Activated CD8-positive, alpha-beta memory T cell treated with anti-CD3 and anti-CD28 coated beads, Interleukin-2, amount 10 ng/mL, durations not matched to agents 7 days and 5 days (primary cell): ENCODE measurements at regions not wholly inside any gene's neighbourhood (a gene's known extent, or its start where the extent isn't known, plus 50 kb on each side); places are given as distances from the start of the nearest gene placed in this dataset.
"Not testable (repeated sequence)": the region's sequence is repeated elsewhere in the genome, so short reads cannot be mapped to it uniquely, and the experiment has no call there.

Experiments used
- ATAC-seq: fragments of 150-1000 bp; cut with Tn5 transposase; one replicate; pipeline ENCODE4 v1.10.0; 2021; ENCODE audit warnings: moderate library complexity
- CTCF ChIA-PET: fragments of 350-600 bp; sonication (Branson Sonifier 250); formaldehyde crosslinking; loops from one replicate; lab custom pipeline; 2021; ENCODE audit warnings: antibody characterized with exemption; lab: Charles Lee
- DNase-seq: peaks from one replicate; pipeline ENCODE4 v3.0.0-alpha.2; 2020
- H3K27ac Mint-ChIP-seq: one replicate; pipeline ENCODE4 v1.8.0; 2021; ENCODE audit warnings: mild to moderate bottlenecking, mixed read lengths
- H3K27me3 Mint-ChIP-seq: one replicate; pipeline ENCODE4 v1.8.0; 2021; ENCODE audit warnings: mixed read lengths
- H3K36me3 Mint-ChIP-seq: one replicate; pipeline ENCODE4 v1.8.0; 2021; ENCODE audit warnings: mild to moderate bottlenecking, mixed read lengths
- H3K4me1 Mint-ChIP-seq: one replicate; pipeline ENCODE4 v1.8.0; 2021; ENCODE audit warnings: mixed read lengths
- H3K4me3 Mint-ChIP-seq: one replicate; pipeline ENCODE4 v1.8.0; 2021; ENCODE audit warnings: mild to moderate bottlenecking, moderate library complexity, mixed read lengths
- H3K9me3 Mint-ChIP-seq: one replicate; pipeline ENCODE4 v1.8.0; 2022; ENCODE audit warnings: low read depth, mixed read lengths

DNA sequence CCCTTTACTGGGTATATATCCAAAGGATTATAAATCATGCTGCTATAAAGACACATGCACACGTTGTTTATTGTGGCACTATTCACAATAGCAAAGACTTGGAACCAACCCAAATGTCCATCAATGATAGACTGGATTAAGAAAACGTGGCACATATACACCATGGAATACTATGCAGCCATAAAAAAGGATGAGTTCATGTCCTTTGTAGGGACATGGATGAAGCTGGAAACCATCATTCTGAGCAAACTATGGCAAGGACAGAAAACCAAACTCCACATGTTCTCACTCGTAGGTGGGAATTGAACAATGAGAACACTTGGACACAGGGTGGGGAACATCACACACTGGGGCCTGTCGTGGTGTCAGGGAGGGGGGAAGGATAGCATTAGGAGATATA is 59.2 kb downstream of the CXorf49B start:
- H3K4me1 Mint-ChIP-seq, H3K9me3 Mint-ChIP-seq, ATAC-seq, H3K36me3 Mint-ChIP-seq, DNase-seq, H3K27ac Mint-ChIP-seq, H3K4me3 Mint-ChIP-seq, CTCF ChIA-PET, H3K27me3 Mint-ChIP-seq: not testable (repeated sequence)

DNA sequence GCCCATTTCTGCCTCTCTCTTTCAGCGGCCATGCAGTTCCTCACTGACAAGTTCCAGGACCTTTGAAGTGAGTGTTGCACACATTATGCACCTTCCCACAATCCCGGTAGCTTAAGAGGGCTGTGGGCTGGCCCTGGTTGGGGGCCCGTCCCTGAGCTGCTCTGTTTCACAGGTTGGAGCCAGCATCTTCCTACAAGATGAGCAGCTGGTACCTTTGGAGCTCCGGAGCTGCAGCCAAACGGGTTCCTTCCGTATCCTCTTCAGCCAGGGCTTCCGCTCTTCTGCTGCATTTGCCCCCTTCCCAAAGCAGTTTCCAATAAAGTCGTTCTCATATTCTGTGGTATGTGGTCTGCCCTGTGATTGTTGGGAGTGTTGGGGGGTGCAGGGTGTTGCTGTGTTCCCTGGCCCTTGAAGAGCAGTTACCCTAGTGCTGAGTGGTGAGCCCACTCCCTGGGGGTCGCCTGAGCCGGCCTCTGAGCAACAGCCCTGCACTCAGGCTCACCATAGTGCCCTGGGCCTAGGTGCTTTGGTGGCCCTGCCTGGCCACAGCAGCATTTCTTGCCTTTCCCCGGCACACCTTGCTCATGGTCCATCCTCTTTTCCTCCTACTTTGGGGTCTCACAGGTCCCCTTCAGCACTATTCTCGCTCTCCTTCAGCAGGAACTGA is 60.4 kb downstream of the CXorf49B start:
- ATAC-seq (no peak), DNase-seq (no peak)
- Mint-ChIP-seq H3K4me1 (no peaks in the 10 kb centered on the region), H3K27ac (no peak overlapping the region), H3K27me3 (peaks cover 6% of the 10 kb centered on the region), H3K4me3 (no peak overlapping the region), H3K9me3 (no peaks in the 10 kb centered on the region), H3K36me3 (no peaks in the 10 kb centered on the region)
- CTCF ChIA-PET = no interaction called here

- CTCF ChIA-PET = no interaction called here
- no peak for DNase-seq
- Mint-ChIP-seq H3K27ac (no peak overlapping the region), H3K4me3 (no peak overlapping the region), H3K4me1 (no peaks in the 10 kb centered on the region), H3K9me3 (no peaks in the 10 kb centered on the region), H3K27me3 (peaks cover 12% of the 10 kb centered on the region), H3K36me3 (no peaks in the 10 kb centered on the region)
- no peak for ATAC-seq
Observed at GRCh38 chrX:71828086-71828485, 64.9 kb downstream of the CXorf49B start.

GRCh38 chrX:71838092-71838491 is 72.6 kb upstream of the NHSL2 start:
- H3K36me3 Mint-ChIP-seq = not testable (repeated sequence)

GRCh38 chrX:71846429-71846828 is 64.2 kb upstream of the NHSL2 start:
- H3K27ac Mint-ChIP-seq = no peak overlapping the region
- no peaks in the 10 kb centered on the region for H3K36me3 Mint-ChIP-seq
- H3K9me3 Mint-ChIP-seq = peaks cover 2% of the 10 kb centered on the region
- CTCF ChIA-PET = no interaction called here
- no peaks in the 10 kb centered on the region for H3K4me1 Mint-ChIP-seq
- ATAC-seq = no peak
- no peak overlapping the region for H3K4me3 Mint-ChIP-seq
- no peak for DNase-seq
- peaks cover 12% of the 10 kb centered on the region for H3K27me3 Mint-ChIP-seq

More at GRCh38 chrX:71838092-71838491, 72.6 kb upstream of the NHSL2 start:
- DNase-seq, H3K4me1 Mint-ChIP-seq, ATAC-seq, H3K27ac Mint-ChIP-seq, H3K4me3 Mint-ChIP-seq, CTCF ChIA-PET, H3K9me3 Mint-ChIP-seq: not testable (repeated sequence)
- H3K27me3 Mint-ChIP-seq = peaks cover 24% of the 10 kb centered on the region

- H3K9me3 Mint-ChIP-seq = no peaks in the 10 kb centered on the region
- no peak for ATAC-seq
- CTCF ChIA-PET = no interaction called here
- H3K4me3 Mint-ChIP-seq = no peak overlapping the region
- no peak overlapping the region for H3K27ac Mint-ChIP-seq
- no peak for DNase-seq
- H3K36me3 Mint-ChIP-seq = no peaks in the 10 kb centered on the region
- H3K4me1 Mint-ChIP-seq = no peaks in the 10 kb centered on the region
- peaks cover 22% of the 10 kb centered on the region for H3K27me3 Mint-ChIP-seq
Observed at GRCh38 chrX:71852182-71852581, 58.5 kb upstream of the NHSL2 start.

DNA sequence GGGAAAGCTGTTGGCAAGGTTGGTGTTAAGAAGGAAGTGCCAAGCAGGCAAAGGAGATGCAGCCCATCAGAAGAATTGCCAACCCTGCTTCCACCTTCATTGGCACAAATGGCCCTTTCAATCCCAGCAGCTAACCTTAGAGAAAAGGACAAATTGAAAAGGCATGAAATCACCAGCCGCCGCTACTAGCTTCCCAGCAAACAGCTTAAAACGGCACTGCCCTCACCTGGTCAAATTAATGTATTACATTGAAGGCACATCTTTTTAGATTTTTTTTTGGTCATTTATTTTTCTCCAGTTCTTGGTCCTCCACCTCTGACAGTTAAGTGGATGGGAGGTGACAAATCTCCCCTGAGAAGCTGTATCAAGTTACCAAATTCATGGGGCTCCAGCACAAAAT is 51.0 kb upstream of the NHSL2 start:
- Mint-ChIP-seq H3K4me1 (peaks cover 2% of the 10 kb centered on the region), H3K9me3 (no peaks in the 10 kb centered on the region), H3K4me3 (no peak overlapping the region), H3K36me3 (no peaks in the 10 kb centered on the region), H3K27me3 (peaks cover 27% of the 10 kb centered on the region), H3K27ac (no peak overlapping the region)
- CTCF ChIA-PET = interaction anchor here (0.8 to 0.9 kb wide), 2 partner anchors 189 to 191 kb away, joined by 3 read pairs; no protein-coding TSS in a partner anchor
- DNase-seq = peak; percentile 41
- ATAC-seq = no peak
